ENCODE measurements at regions not wholly inside any gene's neighbourhood (a gene's known extent, or its start where the extent isn't known, plus 50 kb on each side); places are given as distances from the start of the nearest gene placed in this dataset.
"Not testable (repeated sequence)": the region's sequence is repeated elsewhere in the genome, so short reads cannot be mapped to it uniquely, and the experiment has no call there.

GRCh38 chr6:84882768-84883766 lies 118.7 kb upstream of the TBX18 start:
- Histone ChIP-seq H3K27me3 (no peaks in the 10 kb centered on the region), H3K4me1 (no peaks in the 10 kb centered on the region), H3K27ac (no peak overlapping the region), H3K9me3 (no peaks in the 10 kb centered on the region), H3K4me3 (no peak overlapping the region), H3K36me3 (no peaks in the 10 kb centered on the region)
- DNase-seq (no peak), FAIRE-seq (no peak), ATAC-seq (no peak)
- no peak for TF ChIP-seq CTCF (IDR thresholded peaks at IDR 0.05)
- 69 to 78% methylated on average over 10 of the region's 10 CpGs for WGBS, 2 donors
- intact Hi-C loops (cut with DNase I): no loop called here

- not testable (repeated sequence) for H3K4me1 ChIP-seq
Measured at GRCh38 chr6:84879385-84879784, 115.0 kb upstream of the TBX18 start.

GRCh38 chr6:84877515-84878210 lies 113.3 kb upstream of the TBX18 start:
- DNase-seq: no peak
- Histone ChIP-seq H3K27me3 (no peaks in the 10 kb centered on the region), H3K36me3 (no peaks in the 10 kb centered on the region), H3K27ac (no peak overlapping the region), H3K4me1 (no peaks in the 10 kb centered on the region), H3K4me3 (no peak overlapping the region), H3K9me3 (no peaks in the 10 kb centered on the region)
- 29 to 30% methylated on average over 3 of the region's 3 CpGs for WGBS, 2 donors
- no peak for FAIRE-seq
- TF ChIP-seq CTCF (IDR thresholded peaks at IDR 0.05): no peak
- intact Hi-C loops (cut with DNase I): no loop called here
- no peak for ATAC-seq

More at GRCh38 chr6:84879385-84879784, 115.0 kb upstream of the TBX18 start:
- H3K4me3 ChIP-seq; H3K9me3 ChIP-seq; H3K27ac ChIP-seq; FAIRE-seq; H3K36me3 ChIP-seq; intact Hi-C loops (cut with DNase I); DNase-seq; H3K27me3 ChIP-seq; ATAC-seq: not testable (repeated sequence)

- no peak for FAIRE-seq
- ATAC-seq: no peak
- intact Hi-C loops (cut with DNase I): no loop called here
- 76 to 80% methylated on average over 2 of the region's 2 CpGs for WGBS, 2 donors
- no peaks in the 10 kb centered on the region for H3K27me3 ChIP-seq
- no peaks in the 10 kb centered on the region for H3K36me3 ChIP-seq
- no peak overlapping the region for H3K27ac ChIP-seq
- no peak for TF ChIP-seq CTCF (IDR thresholded peaks at IDR 0.05)
- no peaks in the 10 kb centered on the region for H3K4me1 ChIP-seq
- H3K4me3 ChIP-seq: no peak overlapping the region
- H3K9me3 ChIP-seq: no peaks in the 10 kb centered on the region
- DNase-seq: no peak
Measured at GRCh38 chr6:84876723-84877514, 112.5 kb upstream of the TBX18 start.
